NCI-H345 (cell line): ENCODE measurements at regions not wholly inside any gene's neighbourhood (a gene's known extent, or its start where the extent isn't known, plus 50 kb on each side); places are given as distances from the start of the nearest gene placed in this dataset.
"Not testable (repeated sequence)": the region's sequence is repeated elsewhere in the genome, so short reads cannot be mapped to it uniquely, and the experiment has no call there.

Experiments used
- DNase-seq: peaks from one replicate; lab custom pipeline; 2025; lab: John Stamatoyannopoulos, UW

GRCh38 chr6:99668036-99668705 lies 61.5 kb downstream of the PRDM13 start:
- peak; percentile 42 for DNase-seq

DNA sequence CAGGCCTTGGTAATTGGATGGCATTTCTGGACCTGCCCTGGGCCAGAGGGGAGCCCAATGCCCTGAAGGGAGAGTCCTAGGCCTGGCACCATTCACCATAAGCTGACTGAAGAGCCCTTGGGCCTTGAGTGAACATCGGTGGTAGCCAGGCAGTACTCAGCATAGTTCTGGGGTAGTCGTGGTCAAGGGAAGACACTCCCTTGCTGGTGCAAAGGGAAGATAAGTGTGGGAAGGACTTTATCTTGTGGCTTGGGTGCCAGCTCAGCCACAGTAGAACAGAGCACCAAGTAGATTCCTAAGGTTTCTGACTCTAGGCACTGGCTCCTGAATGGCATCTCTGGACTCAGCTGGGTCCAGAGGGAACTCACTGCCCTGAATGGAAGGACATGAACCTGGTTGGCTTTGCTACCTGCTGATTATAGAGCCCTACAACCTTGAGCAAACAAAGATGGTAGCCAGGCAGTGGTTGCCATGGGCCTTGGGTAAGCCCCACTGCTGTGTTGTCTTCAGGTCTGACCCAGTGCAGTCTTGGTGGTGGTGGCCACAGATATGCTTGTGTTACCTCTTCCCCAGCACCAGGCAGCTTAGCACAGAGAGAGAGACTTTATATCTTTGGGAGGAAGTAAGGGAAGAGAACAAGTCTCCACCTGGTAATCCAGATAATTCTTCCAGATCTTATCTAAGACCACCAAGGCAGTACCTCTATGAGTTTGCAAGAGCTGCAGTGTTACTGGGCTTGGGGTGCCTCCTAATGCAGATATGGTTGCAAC lies 83.5 kb downstream of the PRDM13 start:
- no peak for DNase-seq

DNA sequence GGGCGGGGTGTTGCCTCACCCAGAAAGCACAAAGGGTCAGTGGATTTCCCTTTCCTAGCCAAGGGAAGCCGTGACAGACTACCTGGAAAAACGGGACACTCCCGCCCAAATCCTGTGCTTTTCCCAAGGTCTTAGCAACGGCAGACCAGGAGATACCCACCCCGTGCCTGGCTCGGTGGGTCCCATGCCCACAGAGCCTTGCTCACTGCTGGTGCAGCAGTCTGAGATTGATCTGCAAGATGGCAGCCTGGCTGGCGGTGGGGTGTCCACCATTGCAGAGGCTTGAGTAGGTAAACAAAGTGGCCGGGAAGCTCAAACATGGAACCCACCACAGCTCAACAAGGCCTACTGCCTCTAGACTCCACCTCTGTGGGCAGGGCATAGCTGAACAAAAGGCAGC lies 95.7 kb downstream of the PRDM13 start:
- DNase-seq = not testable (repeated sequence)

DNA sequence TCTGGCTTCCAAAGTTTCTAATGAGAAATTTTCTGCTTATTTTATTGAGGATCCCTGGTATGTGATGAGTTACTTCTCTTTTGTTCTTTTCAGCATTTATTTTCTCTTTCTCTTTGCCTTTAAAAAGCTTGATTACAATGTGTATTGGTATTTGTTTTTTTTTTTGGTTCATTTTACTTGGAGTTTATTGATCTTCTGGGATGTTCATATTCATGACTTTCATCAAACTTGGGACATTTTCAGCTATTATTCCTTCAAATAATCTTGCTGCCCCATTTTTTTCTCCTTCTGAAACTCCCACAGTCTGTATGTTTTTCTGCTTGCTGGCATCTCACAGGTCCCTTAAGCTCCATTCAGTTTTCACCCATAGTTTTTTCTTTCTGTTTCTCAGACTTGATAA lies 102.4 kb downstream of the PRDM13 start:
- DNase-seq = no peak

DNA sequence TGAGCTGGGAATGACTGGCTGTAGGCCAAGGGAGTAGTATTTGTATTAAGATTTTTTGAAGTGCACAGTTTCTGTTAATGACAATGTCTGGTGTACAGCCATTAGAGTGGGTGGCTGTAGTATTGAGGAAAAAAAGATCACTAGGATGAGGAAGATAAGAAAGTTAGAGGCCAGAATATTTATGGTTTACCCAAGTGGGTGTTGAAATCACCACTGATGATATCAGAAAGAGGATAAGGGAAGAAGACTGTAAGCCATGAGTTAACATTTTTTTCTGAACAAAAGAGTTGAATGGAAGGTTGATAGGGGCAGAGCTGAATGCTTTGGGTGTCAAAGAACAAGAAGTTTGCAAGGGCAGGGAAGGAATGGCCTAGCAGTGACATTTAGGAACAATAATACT lies 104.7 kb downstream of the PRDM13 start:
- no peak for DNase-seq

DNA sequence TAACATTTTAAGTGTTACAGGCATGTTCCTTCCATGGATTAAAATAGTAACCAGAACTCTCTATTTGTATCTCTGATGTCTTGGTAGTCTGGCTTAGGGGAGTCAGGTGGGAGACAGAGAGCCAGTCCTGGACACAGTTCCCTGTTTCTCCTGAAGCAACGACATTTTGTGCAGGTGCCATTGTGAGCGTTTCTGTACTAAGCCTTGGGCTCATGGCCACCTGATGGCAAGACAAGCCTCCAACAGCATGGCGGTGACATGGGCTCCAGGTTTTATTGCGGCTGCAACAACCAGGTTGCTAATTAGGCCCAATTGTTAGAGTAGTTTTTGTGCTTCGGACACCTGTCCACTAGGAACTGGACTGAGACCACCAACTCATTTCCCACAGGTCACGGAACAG lies 105.3 kb downstream of the PRDM13 start:
- DNase-seq = no peak

GRCh38 chr6:99712519-99712918 lies 105.9 kb downstream of the PRDM13 start:
- no peak for DNase-seq

- DNase-seq = not testable (repeated sequence)
Measured at GRCh38 chr6:99722043-99722442, 115.4 kb downstream of the PRDM13 start.

GRCh38 chr6:99730237-99730636 lies 123.6 kb downstream of the PRDM13 start:
- not testable (repeated sequence) for DNase-seq

GRCh38 chr6:99736302-99736701 lies 129.7 kb downstream of the PRDM13 start:
- peak; percentile 19 for DNase-seq

DNA sequence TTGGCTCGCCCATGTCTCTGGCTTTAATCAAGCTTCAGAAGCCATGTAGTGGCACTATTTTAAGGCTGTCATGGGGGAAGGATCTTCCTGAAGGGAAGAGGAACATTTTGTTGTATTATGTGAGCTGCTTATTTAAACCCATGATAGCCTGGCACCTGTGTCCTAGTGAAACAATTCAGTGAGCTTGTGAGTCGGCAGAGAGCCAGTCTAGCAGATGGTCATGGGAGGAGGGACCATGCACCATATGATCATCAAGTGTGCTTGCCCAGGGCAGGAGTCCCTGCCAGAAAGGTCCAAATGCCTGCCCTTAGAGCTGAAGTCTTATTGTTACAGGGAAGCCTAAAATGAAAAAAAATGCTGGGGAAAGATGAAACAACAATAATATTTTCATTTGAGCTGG lies 132.9 kb downstream of the PRDM13 start:
- peak; percentile 4 for DNase-seq

DNA sequence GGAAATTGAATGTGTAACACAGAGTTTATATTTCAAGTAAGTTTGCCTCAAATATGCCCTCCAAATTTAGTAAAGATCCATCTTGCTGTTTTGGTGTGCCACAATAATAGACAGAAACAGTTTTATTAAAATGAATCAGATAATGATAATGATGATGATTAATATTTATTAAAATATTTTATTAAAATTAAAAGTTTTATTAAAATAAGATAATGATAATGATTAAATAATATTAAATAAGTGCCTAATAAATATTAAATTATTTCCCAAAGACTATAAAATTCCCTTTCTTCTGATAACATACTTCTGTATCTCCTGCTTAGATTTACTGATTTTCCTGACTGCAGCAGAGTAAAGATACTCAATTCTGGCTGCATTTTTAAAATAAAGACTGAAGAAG lies 134.5 kb downstream of the PRDM13 start:
- DNase-seq = no peak

- DNase-seq = no peak
Measured at GRCh38 chr6:99743647-99744046, 137.0 kb downstream of the PRDM13 start.

DNA sequence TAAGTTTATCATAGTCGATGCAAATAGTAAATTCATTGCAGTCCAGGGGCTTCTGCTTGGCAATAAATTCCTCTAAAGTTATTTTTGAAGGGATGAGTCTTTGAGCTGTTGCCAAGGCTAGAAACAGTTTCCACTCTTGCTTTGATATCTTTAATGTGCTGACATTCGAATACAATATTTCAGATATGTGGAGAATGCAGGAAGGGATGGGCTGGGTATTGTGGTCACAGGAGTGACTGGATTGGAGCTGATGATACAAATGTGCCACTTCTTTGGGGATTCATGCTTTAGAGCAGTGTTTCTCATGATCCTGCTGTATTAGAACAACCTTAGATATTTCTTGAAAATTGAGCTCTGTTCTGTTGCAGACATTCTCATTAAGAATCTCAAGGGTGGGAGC lies 139.0 kb downstream of the PRDM13 start:
- no peak for DNase-seq

- peak; percentile 71 for DNase-seq
Measured at GRCh38 chr6:99746261-99746895, 139.7 kb downstream of the PRDM13 start.

DNA sequence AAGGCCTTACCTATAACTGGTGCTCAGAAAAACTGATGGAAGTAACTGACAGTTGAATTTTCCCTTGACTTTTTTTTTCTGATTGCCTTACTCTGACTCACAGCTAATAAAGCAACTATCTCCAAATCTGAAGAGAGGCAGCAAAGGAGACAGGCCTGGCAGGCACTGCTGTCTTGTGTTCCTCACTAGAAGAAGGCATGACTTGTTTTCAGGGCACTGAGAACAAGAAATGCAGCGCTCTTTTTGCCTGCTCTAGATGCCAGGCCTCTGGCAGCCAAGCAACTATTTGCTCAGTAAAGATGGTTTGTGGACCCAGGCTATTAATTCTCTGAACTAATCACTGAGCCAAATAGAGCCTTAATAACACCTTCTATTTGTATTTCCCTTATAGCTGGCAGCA lies 155.1 kb downstream of the PRDM13 start:
- no peak for DNase-seq

GRCh38 chr6:99768166-99768565 lies 161.5 kb downstream of the PRDM13 start:
- DNase-seq = no peak

DNA sequence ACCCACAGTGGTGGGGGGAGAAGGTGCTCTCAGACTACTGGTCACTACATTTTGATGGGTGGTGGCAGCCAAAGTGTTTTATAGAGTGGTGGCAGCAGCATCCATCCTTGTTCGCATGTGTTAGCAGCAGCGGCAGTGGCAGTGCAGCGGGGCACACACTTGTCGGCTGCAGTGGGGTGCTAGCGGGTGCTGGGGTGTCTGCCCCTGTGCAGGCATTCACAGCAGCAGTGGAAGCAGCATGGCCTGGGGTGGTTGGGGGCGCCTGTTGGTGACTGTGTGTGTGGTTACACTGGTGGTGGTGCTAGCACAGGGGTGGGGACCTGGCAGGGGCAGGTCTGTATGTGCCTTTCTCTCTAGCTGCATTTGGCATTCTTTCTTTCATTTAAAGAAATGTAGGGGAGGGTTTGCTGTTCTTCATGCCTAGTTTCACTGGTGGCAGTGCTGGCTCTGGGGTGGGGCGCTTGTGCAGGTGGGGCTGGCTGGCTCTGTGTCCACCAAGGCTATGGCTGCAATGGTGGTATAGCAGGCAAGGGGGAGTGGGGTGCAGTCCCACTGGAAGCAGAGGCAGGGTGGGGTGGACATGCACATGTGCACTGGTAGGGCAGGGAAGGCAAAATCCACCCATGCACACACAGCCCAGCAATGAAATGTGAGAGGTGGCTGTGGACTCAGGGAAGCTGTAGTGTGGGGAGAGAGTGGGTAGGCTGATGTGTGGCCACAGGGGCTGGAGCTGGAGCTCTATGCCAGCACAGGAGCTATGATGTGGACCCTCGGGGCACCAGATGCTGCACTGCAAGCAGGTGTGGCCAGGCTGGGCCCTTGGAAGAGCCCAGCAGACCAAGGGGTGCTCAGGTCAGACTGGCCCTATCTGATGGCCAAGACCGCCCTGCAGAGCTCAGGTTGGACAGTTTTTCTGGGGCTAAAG lies 173.3 kb downstream of the PRDM13 start:
- no peak for DNase-seq

- DNase-seq = no peak
Measured at GRCh38 chr6:99780556-99780885, 173.9 kb downstream of the PRDM13 start.

- no peak for DNase-seq
Measured at GRCh38 chr6:99789767-99790166, 183.1 kb downstream of the PRDM13 start.

GRCh38 chr6:99790679-99791078 lies 184.0 kb downstream of the PRDM13 start:
- no peak for DNase-seq

DNA sequence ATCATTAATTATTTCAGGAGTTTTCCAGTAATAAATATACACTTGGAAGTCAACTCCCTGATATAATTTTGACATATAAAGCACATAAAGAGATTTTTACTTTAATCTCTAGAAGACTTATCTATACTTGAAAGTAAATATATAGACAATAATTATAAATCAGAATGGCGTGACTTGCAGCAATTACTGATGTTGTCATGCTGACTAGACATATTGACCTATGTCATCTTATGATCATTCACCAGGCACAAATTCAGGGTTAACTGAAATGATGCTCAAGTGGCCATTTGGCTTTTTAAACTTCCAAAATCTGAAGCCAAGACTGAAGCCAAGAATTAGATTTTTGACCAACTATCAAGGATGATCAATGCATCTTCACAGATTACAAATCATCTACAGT lies 192.2 kb downstream of the MCHR2 start:
- no peak for DNase-seq
